ENCODE measurements at regions not wholly inside any gene's neighbourhood (a gene's known extent, or its start where the extent isn't known, plus 50 kb on each side); places are given as distances from the start of the nearest gene placed in this dataset.

DNA sequence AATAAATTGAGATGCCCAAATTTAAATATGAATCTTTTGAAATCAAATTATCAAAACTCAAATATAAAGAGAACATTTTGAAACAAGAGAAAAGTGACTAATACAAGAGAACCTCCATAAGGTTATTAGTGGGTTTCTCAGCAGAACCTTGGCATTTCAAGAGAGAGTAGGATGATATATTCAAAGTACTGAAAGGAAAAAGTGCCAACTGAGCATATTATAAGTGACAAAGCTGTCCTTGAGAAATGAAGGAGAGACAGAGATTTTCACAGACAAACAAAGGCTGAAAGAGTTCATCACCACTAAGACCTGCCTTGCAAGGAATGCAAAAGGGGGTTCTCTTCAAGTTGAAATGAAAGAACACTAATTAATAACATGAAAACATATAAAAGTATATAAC is 366.0 kb downstream of the HINT1 start:
- Histone ChIP-seq H3K9me3 (ENCODE audit: insufficient read depth in 2 of 2, low read depth in 1 of 2, low read length in 1 of 2) (no peaks in the 10 kb centered on the region), H3K4me3 (ENCODE audit: extremely low read depth in 1 of 4, insufficient read depth in 2 of 4, low read depth in 3 of 4, low read length in 4 of 4) (no peak overlapping the region), H3K56ac (replicated peaks; ENCODE audit: insufficient read length, low read depth, low read length) (no peak overlapping the region), H2BK5ac (ENCODE audit: low read depth, low read length) (no peak overlapping the region), H3K27ac (ENCODE audit: low read depth, low read length) (no peak overlapping the region), H3K14ac (ENCODE audit: insufficient read length) (no peak overlapping the region), H4K5ac (ENCODE audit: insufficient read length, low read depth, low read length) (no peak overlapping the region), H3K9ac (replicated peaks in 1 of 4; ENCODE audit: extremely low read depth in 1 of 4, low read depth in 3 of 4, low read length in 3 of 4) (no peak overlapping the region), H3K18ac (ENCODE audit: extremely low read depth, low read length) (no peak overlapping the region), H2BK12ac (ENCODE audit: low read depth, low read length) (no peak overlapping the region), H3K4me1 (replicated peaks in 1 of 4; ENCODE audit: control insufficient read depth in 3 of 4, insufficient read depth in 4 of 4, low read length in 3 of 4) (no peaks in the 10 kb centered on the region), H3K4ac (replicated peaks; ENCODE audit: insufficient read length, low read depth, low read length) (no peak overlapping the region), H2AFZ (ENCODE audit: low read length) (no peak overlapping the region), H3K79me2 (ENCODE audit: control insufficient read depth in 1 of 2, insufficient read depth in 2 of 2, low read length in 2 of 2) (no peaks in the 10 kb centered on the region; a peak in 1 of 4 replicates), H3K23ac (ENCODE audit: insufficient read length) (no peak overlapping the region), H3K79me1 (ENCODE audit: low read depth, low read length) (no peaks in the 10 kb centered on the region), H2AK5ac (ENCODE audit: low read depth, low read length) (no peak overlapping the region), H2BK15ac (ENCODE audit: low read length) (no peak overlapping the region), H2BK120ac (replicated peaks; ENCODE audit: low read depth, low read length) (no peak overlapping the region), H2BK20ac (ENCODE audit: low read length) (no peak overlapping the region), H3K27me3 (replicated peaks in 1 of 4; ENCODE audit: control insufficient read depth in 3 of 4, extremely low read depth in 1 of 4, insufficient read depth in 3 of 4, low read length in 3 of 4) (no peaks in the 10 kb centered on the region), H4K20me1 (replicated peaks in 1 of 2; ENCODE audit: control insufficient read depth in 1 of 2, insufficient read depth in 2 of 2, low read length in 2 of 2) (no peaks in the 10 kb centered on the region), H3K23me2 (ENCODE audit: low read depth, low read length) (peaks cover 4% of the 10 kb centered on the region; the same call in 1 of the 2 replicates), H3K4me2 (ENCODE audit: insufficient read depth in 1 of 2, low read depth in 2 of 2, low read length in 2 of 2) (no peak overlapping the region), H4K91ac (replicated peaks; ENCODE audit: insufficient read length, low read length) (no peak overlapping the region), H4K8ac (ENCODE audit: extremely low read depth, insufficient read depth, low read length) (no peak overlapping the region), H3K36me3 (ENCODE audit: control insufficient read depth in 2 of 4, insufficient read depth in 4 of 4, low read length in 3 of 4) (no peaks in the 10 kb centered on the region)
- FAIRE-seq (no peak), DNase-seq (ENCODE audit: low read depth in 1 of 2, low spot score in 2 of 2) (no peak)
- ChIA-PET POLR2A (ENCODE audit: partially characterized antibody) (no interaction called here), CTCF (ENCODE audit: partially characterized antibody) (no interaction called here)
- TF ChIP-seq JUND (IDR thresholded peaks at IDR 0.05; ENCODE audit: low read length) (no peak), ATF3 (IDR thresholded peaks at IDR 0.05; ENCODE audit: insufficient read depth, low read depth, low read length) (no peak), SIX5 (IDR thresholded peaks at IDR 0.05; ENCODE audit: low read depth, low read length) (no peak), TAF7 (optimal IDR thresholded peaks at IDR 0.05; ENCODE audit: borderline replicate concordance, low read depth, low read length) (no peak), POLR2AphosphoS5 (IDR thresholded peaks at IDR 0.05; ENCODE audit: low read depth, low read length) (no peak), CHD2 (IDR thresholded peaks at IDR 0.05; ENCODE audit: low read length) (no peak), PHF8 (conservative IDR thresholded peaks at IDR 0.05; ENCODE audit: low read depth, low read length) (no peak), KDM4A (IDR thresholded peaks at IDR 0.05; ENCODE audit: low read depth, low read length, severe bottlenecking) (no peak), BRCA1 (IDR thresholded peaks at IDR 0.05; ENCODE audit: low read depth, low read length) (no peak), RAD21 (IDR thresholded peaks at IDR 0.05 in 1 of 2, conservative IDR thresholded peaks at IDR 0.05 in 1 of 2; ENCODE audit: low read depth in 2 of 2, low read length in 2 of 2) (no peak), HDAC2 (IDR thresholded peaks at IDR 0.05; ENCODE audit: borderline replicate concordance in 1 of 2, low read depth in 2 of 2, low read length in 2 of 2) (no peak), TEAD4 (IDR thresholded peaks at IDR 0.05; ENCODE audit: low read depth, low read length) (no peak), SIN3A (conservative IDR thresholded peaks at IDR 0.05 in 1 of 2, IDR thresholded peaks at IDR 0.05 in 1 of 2; ENCODE audit: low read depth in 1 of 2, low read length in 2 of 2) (no peak)
- TF ChIP-seq, protein P1, sequence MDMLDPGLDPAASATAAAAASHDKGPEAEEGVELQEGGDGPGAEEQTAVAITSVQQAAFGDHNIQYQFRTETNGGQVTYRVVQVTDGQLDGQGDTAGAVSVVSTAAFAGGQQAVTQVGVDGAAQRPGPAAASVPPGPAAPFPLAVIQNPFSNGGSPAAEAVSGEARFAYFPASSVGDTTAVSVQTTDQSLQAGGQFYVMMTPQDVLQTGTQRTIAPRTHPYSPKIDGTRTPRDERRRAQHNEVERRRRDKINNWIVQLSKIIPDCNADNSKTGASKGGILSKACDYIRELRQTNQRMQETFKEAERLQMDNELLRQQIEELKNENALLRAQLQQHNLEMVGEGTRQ (IDR thresholded peaks at IDR 0.05; ENCODE audit: low read length): no peak

Data from H1 (cell line).